HFFc6 (cell line): ENCODE measurements at regions not wholly inside any gene's neighbourhood (a gene's known extent, or its start where the extent isn't known, plus 50 kb on each side); places are given as distances from the start of the nearest gene placed in this dataset.

Source experiments
- DNase-seq: peaks from one replicate; pipeline ENCODE4 v3.0.0-alpha.2; 2018
- H3K27ac Mint-ChIP-seq: 2 replicates; pipeline ENCODE4 v1.8.0; 2020; ENCODE audit warnings: mild to moderate bottlenecking, mixed read lengths
- H3K27me3 Mint-ChIP-seq: 2 replicates; pipeline ENCODE4 v1.8.0; 2021; ENCODE audit warnings: mild to moderate bottlenecking, moderate library complexity, mixed read lengths; ENCODE audit not compliant: insufficient read depth
- H3K36me3 Mint-ChIP-seq: 2 replicates; pipeline ENCODE4 v1.8.0; 2021; ENCODE audit warnings: low read depth, mixed read lengths
- H3K4me1 Mint-ChIP-seq: 2 replicates; pipeline ENCODE4 v1.8.0; 2020; ENCODE audit warnings: low read depth, mixed read lengths
- H3K4me3 Mint-ChIP-seq: 2 replicates; pipeline ENCODE4 v1.8.0; 2020; ENCODE audit warnings: mild to moderate bottlenecking, moderate library complexity, mixed read lengths
- H3K9me3 Mint-ChIP-seq: 2 replicates; pipeline ENCODE4 v1.8.0; 2020; ENCODE audit warnings: mild to moderate bottlenecking, mixed read lengths
- CTCF ChIP-seq: fragments of 200-600 bp; sonication (generic); IDR thresholded peaks from 2 replicates; pipeline ENCODE4 v1.5.0; 2021; ENCODE audit warnings: antibody characterized with exemption, mild to moderate bottlenecking

GRCh38 chr7:119957335-119957734 is 315.6 kb upstream of the KCND2 start:
- no peaks in the 10 kb centered on the region for H3K27me3 Mint-ChIP-seq
- H3K36me3 Mint-ChIP-seq, result no peaks in the 10 kb centered on the region
- DNase-seq, result no peak
- TF ChIP-seq CTCF, result no peak
- H3K4me1 Mint-ChIP-seq, result peaks cover 11% of the 10 kb centered on the region; the same call in 1 of the 2 replicates
- no peaks in the 10 kb centered on the region; the same call in 1 of the 2 replicates for H3K9me3 Mint-ChIP-seq
- no peak overlapping the region for H3K4me3 Mint-ChIP-seq
- H3K27ac Mint-ChIP-seq, result no peak overlapping the region

DNA sequence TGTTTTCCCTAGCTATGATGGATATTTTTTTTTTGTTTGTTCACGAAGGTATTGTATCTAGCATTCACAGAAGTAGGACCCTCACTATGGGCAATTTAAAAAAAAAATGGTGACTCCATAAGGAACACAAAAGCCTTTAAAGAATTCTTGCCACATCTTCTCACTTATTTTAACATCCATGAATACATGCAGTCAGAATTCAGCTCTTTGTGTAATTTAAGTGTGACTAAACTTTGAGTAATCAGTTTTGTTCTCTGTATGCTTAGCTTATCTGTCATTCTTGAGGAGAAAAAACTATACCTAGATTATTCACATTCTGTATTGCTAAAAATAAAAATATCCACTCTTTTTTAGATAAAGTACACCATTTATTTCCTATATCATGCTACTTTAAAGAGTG is 313.2 kb upstream of the KCND2 start:
- TF ChIP-seq CTCF, result no peak
- Mint-ChIP-seq H3K27me3 (no peaks in the 10 kb centered on the region), H3K27ac (no peak overlapping the region; the same call in 1 of the 2 replicates), H3K36me3 (no peaks in the 10 kb centered on the region), H3K4me3 (no peak overlapping the region), H3K9me3 (no peaks in the 10 kb centered on the region; the same call in 1 of the 2 replicates), H3K4me1 (peaks cover 24% of the 10 kb centered on the region; the same call in 1 of the 2 replicates)
- DNase-seq, result peak; percentile 48

- no peak for DNase-seq
- Mint-ChIP-seq H3K27ac (no peak overlapping the region), H3K9me3 (no peaks in the 10 kb centered on the region; the same call in 1 of the 2 replicates), H3K4me1 (peaks cover 32% of the 10 kb centered on the region; the same call in 1 of the 2 replicates), H3K4me3 (no peak overlapping the region), H3K36me3 (no peaks in the 10 kb centered on the region), H3K27me3 (no peaks in the 10 kb centered on the region)
- TF ChIP-seq CTCF, result no peak
Measured at GRCh38 chr7:119963654-119964053, 309.3 kb upstream of the KCND2 start.

DNA sequence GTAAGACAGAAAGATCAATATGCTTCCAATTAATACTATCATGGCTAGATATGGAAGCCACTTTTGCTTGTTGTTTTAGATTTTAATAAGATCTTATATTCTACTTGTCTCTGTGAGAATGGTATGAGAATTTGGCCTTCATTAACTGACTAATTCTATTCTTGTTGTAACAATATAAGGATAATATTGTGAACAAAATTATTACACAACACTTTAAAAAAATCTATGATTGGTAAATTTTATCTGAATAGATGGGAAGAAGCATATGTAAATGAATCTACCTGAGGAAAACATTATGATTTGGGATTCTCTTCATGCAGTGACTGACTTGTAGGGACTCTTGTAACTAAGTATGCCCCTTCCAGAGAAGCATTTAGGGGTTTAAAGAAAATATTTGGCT is 308.9 kb upstream of the KCND2 start:
- Mint-ChIP-seq H3K9me3 (no peaks in the 10 kb centered on the region; the same call in 1 of the 2 replicates), H3K4me1 (peaks cover 32% of the 10 kb centered on the region; the same call in 1 of the 2 replicates), H3K4me3 (no peak overlapping the region), H3K36me3 (no peaks in the 10 kb centered on the region), H3K27ac (no peak overlapping the region), H3K27me3 (no peaks in the 10 kb centered on the region)
- no peak for TF ChIP-seq CTCF
- no peak for DNase-seq

DNA sequence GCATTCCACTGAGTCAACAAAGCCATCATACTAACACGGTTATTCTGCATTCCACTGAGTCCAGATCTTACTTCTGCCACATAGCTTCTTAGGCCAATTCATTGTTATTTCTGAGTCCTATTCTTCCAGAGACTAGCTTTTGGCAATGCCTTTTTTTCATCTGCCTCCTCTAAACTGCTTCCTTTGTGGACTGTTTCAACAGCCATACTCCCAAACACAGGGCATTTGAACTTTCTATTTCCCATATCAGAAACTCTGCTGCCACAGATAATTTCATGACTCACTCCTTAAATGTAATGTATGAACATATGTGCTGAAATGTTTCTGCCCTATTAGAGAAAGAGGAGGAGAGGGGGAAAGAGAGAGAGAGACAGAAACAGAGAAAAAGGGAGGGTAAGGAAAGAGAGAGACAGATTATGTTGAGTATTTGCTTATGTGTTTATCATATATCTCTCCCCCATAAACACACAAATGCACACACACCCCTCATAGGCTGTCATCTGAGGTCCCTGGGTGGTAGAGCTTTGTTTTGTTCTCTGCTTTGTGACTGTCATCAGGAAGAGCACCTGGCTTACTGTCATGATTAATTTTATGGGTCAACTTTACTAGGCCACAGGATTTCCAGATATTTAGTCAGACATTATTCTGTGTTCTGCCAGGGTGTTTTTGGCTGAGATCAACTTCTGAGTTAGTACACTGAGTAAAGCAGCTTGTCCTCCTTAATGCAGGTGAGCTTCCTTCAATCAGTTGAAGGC is 308.0 kb upstream of the KCND2 start:
- H3K4me3 Mint-ChIP-seq, result no peak overlapping the region
- peak overlapping the region; percentile 1; the same call in 1 of the 2 replicates for H3K27ac Mint-ChIP-seq
- no peaks in the 10 kb centered on the region; the same call in 1 of the 2 replicates for H3K9me3 Mint-ChIP-seq
- no peaks in the 10 kb centered on the region for H3K36me3 Mint-ChIP-seq
- H3K27me3 Mint-ChIP-seq, result no peaks in the 10 kb centered on the region
- H3K4me1 Mint-ChIP-seq, result peaks cover 32% of the 10 kb centered on the region; the same call in 1 of the 2 replicates
- TF ChIP-seq CTCF, result no peak
- peak; percentile 15 for DNase-seq
